ENCODE measurements at regions not wholly inside any gene's neighbourhood (a gene's known extent, or its start where the extent isn't known, plus 50 kb on each side); places are given as distances from the start of the nearest gene placed in this dataset.

GRCh38 chr1:73097917-73098316, 815.6 kb upstream of the NEGR1 start:
- no peak for TF ChIP-seq EZH2 (optimal IDR thresholded peaks at IDR 0.05; ENCODE audit: low read depth, low read length)
- no peak for TF ChIP-seq EZH2phosphoT487 (IDR thresholded peaks at IDR 0.05; ENCODE audit: low read length)
- TF ChIP-seq CTCF (IDR thresholded peaks at IDR 0.05; ENCODE audit: low read length) = no peak
- no peaks in the 10 kb centered on the region for H3K9me2 ChIP-seq (replicated peaks; ENCODE audit: insufficient read depth, low read length)
- no peaks in the 10 kb centered on the region for H3K9me3 ChIP-seq (replicated peaks; ENCODE audit: insufficient read depth, low read length)
- no peak overlapping the region for H3K9ac ChIP-seq (ENCODE audit: low read length)
- no peak for DNase-seq
- H3K4me2 ChIP-seq (ENCODE audit: low read depth, low read length) = no peak overlapping the region
- H3K27ac ChIP-seq (ENCODE audit: low read length) = no peak overlapping the region
- no peaks in the 10 kb centered on the region for H3K4me1 ChIP-seq (ENCODE audit: low read length)
- no peaks in the 10 kb centered on the region for H3K27me3 ChIP-seq (replicated peaks; ENCODE audit: insufficient read depth, low read length)
- no peaks in the 10 kb centered on the region for H3F3A ChIP-seq (ENCODE audit: insufficient read depth, low read length)
- H3K79me2 ChIP-seq (ENCODE audit: low read length) = no peaks in the 10 kb centered on the region
- H2AFZ ChIP-seq (ENCODE audit: low read length) = no peak overlapping the region
- H4K20me1 ChIP-seq (ENCODE audit: insufficient read depth, low read length) = no peaks in the 10 kb centered on the region
- no peak overlapping the region for H3K4me3 ChIP-seq (ENCODE audit: low read length)
- no peaks in the 10 kb centered on the region for H3K36me3 ChIP-seq (replicated peaks; ENCODE audit: insufficient read depth, low read length)

GRCh38 chr1:73096841-73097240, 814.5 kb upstream of the NEGR1 start:
- Histone ChIP-seq H4K20me1 (ENCODE audit: insufficient read depth, low read length) (no peaks in the 10 kb centered on the region), H3K27ac (ENCODE audit: low read length) (no peak overlapping the region), H3K4me2 (ENCODE audit: low read depth, low read length) (no peak overlapping the region), H3K4me1 (ENCODE audit: low read length) (no peaks in the 10 kb centered on the region), H3K9me2 (replicated peaks; ENCODE audit: insufficient read depth, low read length) (no peaks in the 10 kb centered on the region), H3K9ac (ENCODE audit: low read length) (no peak overlapping the region), H3K9me3 (replicated peaks; ENCODE audit: insufficient read depth, low read length) (no peaks in the 10 kb centered on the region), H3K27me3 (replicated peaks; ENCODE audit: insufficient read depth, low read length) (no peaks in the 10 kb centered on the region), H3K79me2 (ENCODE audit: low read length) (no peaks in the 10 kb centered on the region), H3F3A (ENCODE audit: insufficient read depth, low read length) (no peaks in the 10 kb centered on the region), H2AFZ (ENCODE audit: low read length) (no peak overlapping the region), H3K4me3 (ENCODE audit: low read length) (no peak overlapping the region), H3K36me3 (replicated peaks; ENCODE audit: insufficient read depth, low read length) (no peaks in the 10 kb centered on the region)
- TF ChIP-seq EZH2 (optimal IDR thresholded peaks at IDR 0.05; ENCODE audit: low read depth, low read length) (no peak), EZH2phosphoT487 (IDR thresholded peaks at IDR 0.05; ENCODE audit: low read length) (no peak), CTCF (IDR thresholded peaks at IDR 0.05; ENCODE audit: low read length) (no peak)
- no peak for DNase-seq

- no peak overlapping the region for H3K4me3 ChIP-seq (ENCODE audit: low read length)
- H3K9ac ChIP-seq (ENCODE audit: low read length) = no peak overlapping the region
- H3F3A ChIP-seq (ENCODE audit: insufficient read depth, low read length) = no peaks in the 10 kb centered on the region
- H3K27me3 ChIP-seq (replicated peaks; ENCODE audit: insufficient read depth, low read length) = no peaks in the 10 kb centered on the region
- no peaks in the 10 kb centered on the region for H3K9me2 ChIP-seq (replicated peaks; ENCODE audit: insufficient read depth, low read length)
- no peaks in the 10 kb centered on the region for H3K9me3 ChIP-seq (replicated peaks; ENCODE audit: insufficient read depth, low read length)
- no peak for TF ChIP-seq EZH2 (optimal IDR thresholded peaks at IDR 0.05; ENCODE audit: low read depth, low read length)
- TF ChIP-seq EZH2phosphoT487 (IDR thresholded peaks at IDR 0.05; ENCODE audit: low read length) = no peak
- TF ChIP-seq CTCF (IDR thresholded peaks at IDR 0.05; ENCODE audit: low read length) = no peak
- H3K79me2 ChIP-seq (ENCODE audit: low read length) = no peaks in the 10 kb centered on the region
- H3K36me3 ChIP-seq (replicated peaks; ENCODE audit: insufficient read depth, low read length) = no peaks in the 10 kb centered on the region
- no peaks in the 10 kb centered on the region for H3K4me1 ChIP-seq (ENCODE audit: low read length)
- no peaks in the 10 kb centered on the region for H4K20me1 ChIP-seq (ENCODE audit: insufficient read depth, low read length)
- H2AFZ ChIP-seq (ENCODE audit: low read length) = no peak overlapping the region
- no peak overlapping the region for H3K4me2 ChIP-seq (ENCODE audit: low read depth, low read length)
- H3K27ac ChIP-seq (ENCODE audit: low read length) = no peak overlapping the region
- DNase-seq = no peak
Measured at GRCh38 chr1:73092383-73092782, 810.0 kb upstream of the NEGR1 start.
